ENCODE measurements at regions not wholly inside any gene's neighbourhood (a gene's known extent, or its start where the extent isn't known, plus 50 kb on each side); places are given as distances from the start of the nearest gene placed in this dataset.

DNA sequence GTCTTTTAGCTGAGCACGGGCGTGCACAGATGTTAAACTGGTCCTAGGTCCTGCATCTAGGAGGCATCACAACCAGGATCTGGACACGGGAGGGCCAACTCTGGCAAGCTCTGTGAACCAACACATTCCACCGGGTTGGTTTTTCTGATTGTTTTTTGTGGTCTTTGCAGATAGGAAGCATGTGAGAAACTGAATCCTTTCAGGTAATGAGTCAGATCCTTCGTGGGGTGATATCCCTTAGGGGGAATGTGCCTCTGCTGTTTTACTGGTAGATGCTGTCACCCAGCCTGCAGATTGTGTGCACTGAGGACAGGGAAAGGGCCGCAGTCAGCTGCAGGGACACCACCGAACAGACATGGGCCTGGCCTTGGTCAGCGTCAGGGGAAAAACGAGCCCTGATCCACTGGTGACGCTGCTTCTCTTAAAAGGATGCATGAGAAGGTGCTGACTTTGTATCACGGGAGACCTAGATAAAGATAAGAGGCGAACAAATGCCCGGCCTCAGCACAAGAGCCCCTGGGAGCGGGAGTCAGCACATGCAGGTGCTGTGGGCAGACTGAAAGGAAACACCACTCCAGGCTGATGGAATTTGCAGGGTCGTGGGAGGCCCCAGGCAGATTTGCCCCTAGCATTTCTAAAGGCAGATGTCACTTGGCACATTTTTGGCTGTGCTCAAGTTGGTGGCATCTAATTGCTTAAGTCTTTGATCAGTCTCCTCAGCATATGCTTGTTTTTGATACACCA lies 51.1 kb downstream of the DOP1B start:
- no peaks in the 10 kb centered on the region for H3K9me3 ChIP-seq (ENCODE audit: control extremely low read depth in 1 of 5, control insufficient read depth in 4 of 5, insufficient read depth in 2 of 5, low read depth in 1 of 5, low read length in 4 of 5)
- H3K27me3 ChIP-seq (replicated peaks in 2 of 5; ENCODE audit: control insufficient read depth in 4 of 5, insufficient read depth in 5 of 5, low read length in 4 of 5) = no peaks in the 10 kb centered on the region
- no peak overlapping the region for H3K4me3 ChIP-seq (ENCODE audit: control insufficient read depth in 1 of 7, extremely low read depth in 1 of 7, insufficient read depth in 4 of 7, low read depth in 2 of 7, low read length in 6 of 7)
- POLR2A ChIA-PET = no interaction called here
- peaks cover 0 to 5% (median 1%) of the 10 kb centered on the region in 4 experiments for H3K4me1 ChIP-seq (ENCODE audit: control extremely low read depth in 1 of 4, control insufficient read depth in 4 of 4, insufficient read depth in 4 of 4, low read length in 3 of 4)
- H3K36me3 ChIP-seq (ENCODE audit: control insufficient read depth in 4 of 4, insufficient read depth in 4 of 4, low read length in 3 of 4) = peaks cover 4 to 11% (median 7%) of the 10 kb centered on the region in 4 experiments
- WGBS (ENCODE audit: insufficient coverage) = 79% methylated on average over 14 of the region's 15 CpGs
- H3K27ac ChIP-seq (ENCODE audit: insufficient read depth in 1 of 2, low read depth in 1 of 2, low read length in 2 of 2, poor library complexity in 1 of 2, severe bottlenecking in 2 of 2) = no peak overlapping the region
- CTCF ChIA-PET = interaction anchor here (1.5 to 2.5 kb wide), 3 partner anchors 29 to 66 kb away, joined by 5 to 6 read pairs (median 6); no protein-coding TSS in a partner anchor
- DNase-seq = no peak

DNA sequence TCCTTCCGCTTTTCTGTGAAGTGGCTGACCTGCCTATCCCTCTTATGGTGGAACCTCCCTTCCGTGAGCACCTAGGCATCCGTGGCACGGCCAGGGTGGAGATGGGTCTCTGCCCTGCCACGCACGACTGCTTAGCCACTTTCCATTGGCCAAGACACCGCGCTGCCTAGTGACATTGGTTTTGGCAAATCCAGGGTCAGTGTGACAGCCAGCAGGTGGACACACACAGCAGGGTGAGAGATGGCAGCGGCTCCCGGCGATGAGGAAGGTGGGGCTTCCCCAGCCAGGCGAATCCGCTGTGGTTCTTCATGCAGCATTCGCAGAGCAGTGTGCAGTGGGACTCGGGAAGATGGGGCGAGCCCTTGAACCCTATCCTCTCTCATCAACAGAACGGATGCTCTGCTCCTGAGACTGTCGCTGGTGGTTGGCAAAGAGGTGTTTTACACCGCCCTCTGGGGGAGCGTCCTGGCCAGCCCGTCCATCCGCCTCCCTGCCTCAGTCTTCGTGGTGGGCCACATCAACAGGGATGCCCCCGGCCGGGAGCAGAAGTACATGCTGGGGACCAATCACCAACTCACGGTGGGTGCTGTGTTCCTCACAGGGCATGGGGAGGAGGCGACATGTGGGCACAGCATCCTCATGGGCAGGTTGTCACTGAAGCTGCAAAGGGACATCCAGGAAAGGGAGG lies 51.8 kb downstream of the DOP1B start:
- Histone ChIP-seq H3K9me3 (ENCODE audit: control extremely low read depth in 1 of 5, control insufficient read depth in 4 of 5, insufficient read depth in 2 of 5, low read depth in 1 of 5, low read length in 4 of 5) (no peaks in the 10 kb centered on the region), H3K36me3 (ENCODE audit: control insufficient read depth in 4 of 4, insufficient read depth in 4 of 4, low read length in 3 of 4) (peaks cover 2 to 15% (median 7%) of the 10 kb centered on the region in 4 experiments), H3K27ac (ENCODE audit: insufficient read depth in 1 of 2, low read depth in 1 of 2, low read length in 2 of 2, poor library complexity in 1 of 2, severe bottlenecking in 2 of 2) (no peak overlapping the region), H3K4me1 (ENCODE audit: control extremely low read depth in 1 of 4, control insufficient read depth in 4 of 4, insufficient read depth in 4 of 4, low read length in 3 of 4) (peaks cover 0 to 5% (median 1%) of the 10 kb centered on the region in 4 experiments), H3K4me3 (ENCODE audit: control insufficient read depth in 1 of 7, extremely low read depth in 1 of 7, insufficient read depth in 4 of 7, low read depth in 2 of 7, low read length in 6 of 7) (no peak overlapping the region), H3K27me3 (replicated peaks in 2 of 5; ENCODE audit: control insufficient read depth in 4 of 5, insufficient read depth in 5 of 5, low read length in 4 of 5) (no peaks in the 10 kb centered on the region)
- WGBS (ENCODE audit: insufficient coverage) = 97% methylated on average over 25 of the region's 27 CpGs
- no peak for DNase-seq
- CTCF ChIA-PET = interaction anchor here (1.1 to 5.4 kb wide), 3 partner anchors 35 to 66 kb away, joined by 4 to 104 read pairs (median 44); no protein-coding TSS in a partner anchor
- POLR2A ChIA-PET = no interaction called here

GRCh38 chr21:36209626-36210171 lies 53.1 kb downstream of the DOP1B start:
- Histone ChIP-seq H3K4me1 (ENCODE audit: control extremely low read depth in 1 of 4, control insufficient read depth in 4 of 4, insufficient read depth in 4 of 4, low read length in 3 of 4) (peaks cover 0 to 5% (median 1%) of the 10 kb centered on the region in 4 experiments), H3K27ac (ENCODE audit: insufficient read depth in 1 of 2, low read depth in 1 of 2, low read length in 2 of 2, poor library complexity in 1 of 2, severe bottlenecking in 2 of 2) (no peak overlapping the region), H3K9me3 (ENCODE audit: control extremely low read depth in 1 of 5, control insufficient read depth in 4 of 5, insufficient read depth in 2 of 5, low read depth in 1 of 5, low read length in 4 of 5) (no peaks in the 10 kb centered on the region), H3K4me3 (ENCODE audit: control insufficient read depth in 1 of 7, extremely low read depth in 1 of 7, insufficient read depth in 4 of 7, low read depth in 2 of 7, low read length in 6 of 7) (no peak overlapping the region), H3K27me3 (replicated peaks in 2 of 5; ENCODE audit: control insufficient read depth in 4 of 5, insufficient read depth in 5 of 5, low read length in 4 of 5) (no peaks in the 10 kb centered on the region), H3K36me3 (ENCODE audit: control insufficient read depth in 4 of 4, insufficient read depth in 4 of 4, low read length in 3 of 4) (peaks cover 4 to 17% (median 10%) of the 10 kb centered on the region in 4 experiments)
- 82% methylated on average over 11 of the region's 11 CpGs for WGBS (ENCODE audit: insufficient coverage)
- ChIA-PET CTCF (interaction anchor here (0.5 to 5.4 kb wide), 12 partner anchors 9 to 121 kb away, joined by 3 to 104 read pairs (median 4); no protein-coding TSS in a partner anchor), POLR2A (no interaction called here)
- peak; percentile 71 to 81 (median 79) for DNase-seq

GRCh38 chr21:36210779-36211659 lies 54.4 kb downstream of the DOP1B start:
- DNase-seq = no peak
- Histone ChIP-seq H3K9me3 (ENCODE audit: control extremely low read depth in 1 of 5, control insufficient read depth in 4 of 5, insufficient read depth in 2 of 5, low read depth in 1 of 5, low read length in 4 of 5) (no peaks in the 10 kb centered on the region), H3K27ac (ENCODE audit: insufficient read depth in 1 of 2, low read depth in 1 of 2, low read length in 2 of 2, poor library complexity in 1 of 2, severe bottlenecking in 2 of 2) (no peak overlapping the region), H3K4me1 (ENCODE audit: control extremely low read depth in 1 of 4, control insufficient read depth in 4 of 4, insufficient read depth in 4 of 4, low read length in 3 of 4) (peaks cover 0 to 5% (median 1%) of the 10 kb centered on the region in 4 experiments), H3K4me3 (ENCODE audit: control insufficient read depth in 1 of 7, extremely low read depth in 1 of 7, insufficient read depth in 4 of 7, low read depth in 2 of 7, low read length in 6 of 7) (no peak overlapping the region), H3K36me3 (ENCODE audit: control insufficient read depth in 4 of 4, insufficient read depth in 4 of 4, low read length in 3 of 4) (peaks cover 4 to 23% (median 12%) of the 10 kb centered on the region in 4 experiments), H3K27me3 (replicated peaks in 2 of 5; ENCODE audit: control insufficient read depth in 4 of 5, insufficient read depth in 5 of 5, low read length in 4 of 5) (no peaks in the 10 kb centered on the region)
- WGBS (ENCODE audit: insufficient coverage) = 98% methylated on average over 18 of the region's 21 CpGs
- ChIA-PET CTCF (interaction anchor here (0.6 to 5.4 kb wide), 11 partner anchors 8 to 99 kb away, joined by 3 to 104 read pairs (median 4); no protein-coding TSS in a partner anchor), POLR2A (no interaction called here)

DNA sequence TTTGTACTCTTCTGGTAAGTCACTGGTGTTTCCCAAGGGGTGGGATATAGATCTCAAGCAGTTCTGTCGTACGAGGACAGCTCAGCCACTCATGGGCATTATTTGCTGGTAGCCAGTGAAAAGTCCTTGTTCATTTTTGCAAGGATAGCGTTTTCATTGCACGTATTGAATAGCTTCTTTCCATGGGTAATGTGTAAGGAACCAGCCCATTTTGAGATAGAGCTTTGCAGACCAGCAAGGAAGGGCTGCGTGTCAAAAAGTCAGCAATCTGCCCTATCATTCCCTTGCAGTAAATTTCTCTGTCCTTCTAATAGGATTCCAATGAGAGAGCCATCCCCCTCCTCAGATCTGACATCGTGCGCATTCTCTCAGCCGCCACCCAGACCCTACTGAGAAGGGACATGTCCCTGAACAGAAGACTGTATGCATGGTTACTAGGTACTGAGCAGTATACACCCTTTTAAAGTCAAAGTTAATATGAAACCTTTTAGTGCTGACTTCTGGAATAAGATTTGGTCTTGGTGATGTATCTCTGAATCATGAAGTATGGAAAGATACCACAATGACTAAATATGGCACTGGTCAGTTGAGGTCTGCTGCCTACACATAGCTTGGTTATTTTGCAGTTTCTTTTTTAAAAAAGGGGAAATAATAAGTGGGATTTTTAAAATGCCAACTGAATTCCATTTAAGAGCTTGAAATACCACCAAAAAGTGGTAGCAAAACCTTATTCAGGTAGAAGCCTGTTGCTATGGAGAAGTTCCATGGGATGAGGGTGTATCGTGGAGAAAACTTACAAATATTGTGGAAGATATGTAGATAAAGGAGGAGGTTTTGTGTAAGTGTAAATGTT lies 55.3 kb downstream of the DOP1B start:
- peaks cover 6 to 24% (median 14%) of the 10 kb centered on the region in 4 experiments for H3K36me3 ChIP-seq (ENCODE audit: control insufficient read depth in 4 of 4, insufficient read depth in 4 of 4, low read length in 3 of 4)
- peaks cover 0 to 5% (median 1%) of the 10 kb centered on the region in 4 experiments for H3K4me1 ChIP-seq (ENCODE audit: control extremely low read depth in 1 of 4, control insufficient read depth in 4 of 4, insufficient read depth in 4 of 4, low read length in 3 of 4)
- no peak for DNase-seq
- H3K4me3 ChIP-seq (ENCODE audit: control insufficient read depth in 1 of 7, extremely low read depth in 1 of 7, insufficient read depth in 4 of 7, low read depth in 2 of 7, low read length in 6 of 7) = no peak overlapping the region
- ChIA-PET CTCF (interaction anchor here (1.1 to 5.4 kb wide), 7 partner anchors 10 to 85 kb away, joined by 3 to 104 read pairs (median 5); no protein-coding TSS in a partner anchor), POLR2A (no interaction called here)
- WGBS (ENCODE audit: insufficient coverage) = 96% methylated on average over 7 of the region's 9 CpGs
- H3K27me3 ChIP-seq (replicated peaks in 2 of 5; ENCODE audit: control insufficient read depth in 4 of 5, insufficient read depth in 5 of 5, low read length in 4 of 5) = no peaks in the 10 kb centered on the region
- no peak overlapping the region for H3K27ac ChIP-seq (ENCODE audit: insufficient read depth in 1 of 2, low read depth in 1 of 2, low read length in 2 of 2, poor library complexity in 1 of 2, severe bottlenecking in 2 of 2)
- H3K9me3 ChIP-seq (ENCODE audit: control extremely low read depth in 1 of 5, control insufficient read depth in 4 of 5, insufficient read depth in 2 of 5, low read depth in 1 of 5, low read length in 4 of 5) = no peaks in the 10 kb centered on the region

DNA sequence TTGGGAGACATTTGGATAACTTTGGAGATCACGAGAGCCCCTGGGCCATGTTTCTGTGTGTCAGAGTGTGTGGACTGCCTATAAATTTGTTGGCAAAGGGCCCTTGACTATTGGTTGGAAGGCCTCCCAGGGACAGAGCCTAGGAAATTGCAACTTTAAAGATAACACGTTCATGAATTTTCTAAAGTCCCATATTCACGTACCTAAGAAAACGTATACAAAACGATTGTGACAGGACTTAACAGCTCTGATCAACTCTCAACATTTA lies 55.8 kb downstream of the DOP1B start:
- no peak for DNase-seq
- no peaks in the 10 kb centered on the region for H3K27me3 ChIP-seq (replicated peaks in 2 of 5; ENCODE audit: control insufficient read depth in 4 of 5, insufficient read depth in 5 of 5, low read length in 4 of 5)
- peaks cover 9 to 29% (median 17%) of the 10 kb centered on the region in 4 experiments for H3K36me3 ChIP-seq (ENCODE audit: control insufficient read depth in 4 of 4, insufficient read depth in 4 of 4, low read length in 3 of 4)
- 88% methylated on average over 5 of the region's 5 CpGs for WGBS (ENCODE audit: insufficient coverage)
- H3K9me3 ChIP-seq (ENCODE audit: control extremely low read depth in 1 of 5, control insufficient read depth in 4 of 5, insufficient read depth in 2 of 5, low read depth in 1 of 5, low read length in 4 of 5) = no peaks in the 10 kb centered on the region
- H3K4me3 ChIP-seq (ENCODE audit: control insufficient read depth in 1 of 7, extremely low read depth in 1 of 7, insufficient read depth in 4 of 7, low read depth in 2 of 7, low read length in 6 of 7) = no peak overlapping the region
- CTCF ChIA-PET = interaction anchor here (1.1 to 5.4 kb wide), 3 partner anchors 25 to 70 kb away, joined by 3 to 104 read pairs (median 44); no protein-coding TSS in a partner anchor
- no peak overlapping the region for H3K27ac ChIP-seq (ENCODE audit: insufficient read depth in 1 of 2, low read depth in 1 of 2, low read length in 2 of 2, poor library complexity in 1 of 2, severe bottlenecking in 2 of 2)
- POLR2A ChIA-PET = no interaction called here
- peaks cover 0 to 4% (median under 1%) of the 10 kb centered on the region in 4 experiments for H3K4me1 ChIP-seq (ENCODE audit: control extremely low read depth in 1 of 4, control insufficient read depth in 4 of 4, insufficient read depth in 4 of 4, low read length in 3 of 4)
